Fibroblast of skin of right biceps (primary cell): ENCODE measurements at regions not wholly inside any gene's neighbourhood (a gene's known extent, or its start where the extent isn't known, plus 50 kb on each side); places are given as distances from the start of the nearest gene placed in this dataset.
"Not testable (repeated sequence)": the region's sequence is repeated elsewhere in the genome, so short reads cannot be mapped to it uniquely, and the experiment has no call there.

Experiments
- DNase-seq: peaks from one replicate; pipeline ENCODE4 v3.0.0-alpha.2; 2013

- DNase-seq, result not testable (repeated sequence)
Measured at GRCh38 chrX:84267432-84267831, 79.4 kb upstream of the RPS6KA6 start.

GRCh38 chrX:84259868-84260267 lies 71.9 kb upstream of the RPS6KA6 start:
- DNase-seq, result no peak

- DNase-seq, result no peak
Measured at GRCh38 chrX:84258708-84259107, 70.7 kb upstream of the RPS6KA6 start.

- DNase-seq, result peak; percentile 78
Measured at GRCh38 chrX:84248226-84248625, 60.2 kb upstream of the RPS6KA6 start.

- DNase-seq, result peak; percentile 65
Measured at GRCh38 chrX:84240848-84241565, 53.0 kb upstream of the RPS6KA6 start.
